RWPE1 (cell line): ENCODE measurements at regions not wholly inside any gene's neighbourhood (a gene's known extent, or its start where the extent isn't known, plus 50 kb on each side); places are given as distances from the start of the nearest gene placed in this dataset.

ENCODE experiments used
- CTCF ChIA-PET: fragments of 350-600 bp; sonication (Branson Sonifier 250); formaldehyde crosslinking; extraction: SDS; loops from one replicate; lab custom pipeline; 2021; lab: Yijun Ruan, JAX
- POLR2A ChIA-PET: fragments of 400-600 bp; formaldehyde crosslinking; extraction: SDS; loops from one replicate; lab custom pipeline; 2020; ENCODE audit warnings: antibody characterized with exemption; ENCODE audit not compliant: low non-redundant PET; lab: Yijun Ruan, JAX
- DNase-seq: peaks from one replicate; pipeline ENCODE4 v3.0.0; 2012; ENCODE audit warnings: low spot score
- H3K27ac ChIP-seq: fragments of 450-650 bp; 2 replicates; pipeline ENCODE4 v1.5.1; 2017
- CTCF ChIP-seq: fragments of 450-650 bp; conservative IDR thresholded peaks from 2 replicates; pipeline ENCODE4 v1.5.1; 2017; ENCODE audit warnings: low read depth, mild to moderate bottlenecking

GRCh38 chr19:56994251-56995017, 125.4 kb upstream of the USP29 start:
- DNase-seq: no peak
- ChIA-PET POLR2A (no interaction called here), CTCF (no interaction called here)
- TF ChIP-seq CTCF: no peak
- H3K27ac ChIP-seq: no peak overlapping the region

- POLR2A ChIA-PET: no interaction called here
- TF ChIP-seq CTCF: no peak
- CTCF ChIA-PET: no interaction called here
- H3K27ac ChIP-seq: no peak overlapping the region
- no peak for DNase-seq
Observed at GRCh38 chr19:56995303-56995702, 124.5 kb upstream of the USP29 start.

- no peak for DNase-seq
- ChIA-PET POLR2A (no interaction called here), CTCF (no interaction called here)
- TF ChIP-seq CTCF: no peak
- H3K27ac ChIP-seq: no peak overlapping the region
Observed at GRCh38 chr19:57002195-57002601, 117.6 kb upstream of the USP29 start.

- ChIA-PET POLR2A (no interaction called here), CTCF (no interaction called here)
- no peak overlapping the region for H3K27ac ChIP-seq
- no peak for DNase-seq
- no peak for TF ChIP-seq CTCF
Observed at GRCh38 chr19:57002710-57003109, 117.1 kb upstream of the USP29 start.

GRCh38 chr19:57004418-57004817, 115.4 kb upstream of the USP29 start:
- no peak for TF ChIP-seq CTCF
- no peak for DNase-seq
- POLR2A ChIA-PET: no interaction called here
- CTCF ChIA-PET: no interaction called here
- no peak overlapping the region for H3K27ac ChIP-seq

- no peak for DNase-seq
- CTCF ChIA-PET: no interaction called here
- H3K27ac ChIP-seq: no peak overlapping the region
- POLR2A ChIA-PET: no interaction called here
- TF ChIP-seq CTCF: no peak
Observed at GRCh38 chr19:57008432-57008831, 111.4 kb upstream of the USP29 start.
